EH (cell line): ENCODE measurements at regions not wholly inside any gene's neighbourhood (a gene's known extent, or its start where the extent isn't known, plus 50 kb on each side); places are given as distances from the start of the nearest gene placed in this dataset.

ENCODE experiments used
- DNase-seq: peaks from one replicate; pipeline ENCODE4 v3.0.0-alpha.2; 2015; ENCODE audit warnings: low read depth

- no peak for DNase-seq
These were observed 72.3 kb downstream of the GMNC start for GRCh38 chr3:190790185-190790584.

GRCh38 chr3:190786898-190787297 lies 75.6 kb downstream of the GMNC start:
- no peak for DNase-seq

GRCh38 chr3:190785047-190785446 lies 77.4 kb downstream of the GMNC start:
- DNase-seq, result no peak

- DNase-seq, result no peak
These were observed 82.0 kb downstream of the GMNC start for GRCh38 chr3:190780524-190780923.

- no peak for DNase-seq
These were observed 87.9 kb downstream of the GMNC start for GRCh38 chr3:190774633-190775032.

GRCh38 chr3:190773948-190774347 lies 88.5 kb downstream of the GMNC start:
- DNase-seq, result no peak

GRCh38 chr3:190772831-190773230 lies 89.7 kb downstream of the GMNC start:
- no peak for DNase-seq

- no peak for DNase-seq
These were observed 93.6 kb downstream of the GMNC start for GRCh38 chr3:190768891-190769290.

- DNase-seq, result no peak
These were observed 94.6 kb downstream of the GMNC start for GRCh38 chr3:190767851-190768250.

GRCh38 chr3:190764231-190765134 lies 98.0 kb downstream of the GMNC start:
- DNase-seq, result no peak

GRCh38 chr3:190762801-190763200 lies 99.7 kb downstream of the GMNC start:
- DNase-seq, result no peak

- no peak for DNase-seq
These were observed 114.9 kb downstream of the GMNC start for GRCh38 chr3:190747571-190747970.

GRCh38 chr3:190746986-190747385 lies 115.5 kb downstream of the GMNC start:
- DNase-seq, result no peak

- no peak for DNase-seq
These were observed 116.0 kb downstream of the GMNC start for GRCh38 chr3:190746531-190746930.

GRCh38 chr3:190741788-190742187 lies 120.7 kb downstream of the GMNC start:
- no peak for DNase-seq

- DNase-seq, result no peak
These were observed 122.8 kb downstream of the GMNC start for GRCh38 chr3:190739641-190740185.

- DNase-seq, result no peak
These were observed 123.8 kb downstream of the GMNC start for GRCh38 chr3:190738636-190739155.

- no peak for DNase-seq
These were observed 125.0 kb downstream of the GMNC start for GRCh38 chr3:190737446-190737845.

GRCh38 chr3:190734490-190734889 lies 128.0 kb downstream of the GMNC start:
- no peak for DNase-seq

GRCh38 chr3:190733591-190734146 lies 128.8 kb downstream of the GMNC start:
- DNase-seq, result no peak

GRCh38 chr3:190731596-190731995 lies 130.9 kb downstream of the GMNC start:
- DNase-seq, result no peak

GRCh38 chr3:190728574-190729246 lies 133.8 kb downstream of the GMNC start:
- DNase-seq, result no peak
